Fibroblast of the conjunctiva (primary cell): ENCODE measurements at regions not wholly inside any gene's neighbourhood (a gene's known extent, or its start where the extent isn't known, plus 50 kb on each side); places are given as distances from the start of the nearest gene placed in this dataset.

Experiments used
- DNase-seq: peaks from one replicate; pipeline ENCODE4 v3.0.0-alpha.2; 2010; ENCODE audit warnings: low read depth

DNA sequence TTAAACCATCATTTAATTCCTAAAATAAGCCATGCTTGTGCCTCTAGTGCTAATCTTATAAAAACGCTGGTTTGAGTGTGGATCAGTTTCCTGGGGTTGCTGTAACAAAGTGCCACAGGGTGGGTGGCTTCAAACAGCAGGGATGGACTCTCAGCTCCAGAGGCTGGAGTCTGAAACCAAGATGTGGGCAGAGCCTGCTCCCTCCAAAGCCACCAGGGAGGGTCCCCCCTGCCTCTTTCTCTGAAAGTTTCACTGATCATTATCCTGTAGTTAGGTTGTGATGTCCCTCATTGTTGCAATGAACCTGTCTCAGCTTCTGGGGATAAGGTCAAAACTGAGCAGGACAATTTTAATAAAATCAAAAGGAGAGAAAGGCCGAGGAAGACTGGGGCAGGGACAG is 251.9 kb upstream of the TCERG1L start:
- no peak for DNase-seq

DNA sequence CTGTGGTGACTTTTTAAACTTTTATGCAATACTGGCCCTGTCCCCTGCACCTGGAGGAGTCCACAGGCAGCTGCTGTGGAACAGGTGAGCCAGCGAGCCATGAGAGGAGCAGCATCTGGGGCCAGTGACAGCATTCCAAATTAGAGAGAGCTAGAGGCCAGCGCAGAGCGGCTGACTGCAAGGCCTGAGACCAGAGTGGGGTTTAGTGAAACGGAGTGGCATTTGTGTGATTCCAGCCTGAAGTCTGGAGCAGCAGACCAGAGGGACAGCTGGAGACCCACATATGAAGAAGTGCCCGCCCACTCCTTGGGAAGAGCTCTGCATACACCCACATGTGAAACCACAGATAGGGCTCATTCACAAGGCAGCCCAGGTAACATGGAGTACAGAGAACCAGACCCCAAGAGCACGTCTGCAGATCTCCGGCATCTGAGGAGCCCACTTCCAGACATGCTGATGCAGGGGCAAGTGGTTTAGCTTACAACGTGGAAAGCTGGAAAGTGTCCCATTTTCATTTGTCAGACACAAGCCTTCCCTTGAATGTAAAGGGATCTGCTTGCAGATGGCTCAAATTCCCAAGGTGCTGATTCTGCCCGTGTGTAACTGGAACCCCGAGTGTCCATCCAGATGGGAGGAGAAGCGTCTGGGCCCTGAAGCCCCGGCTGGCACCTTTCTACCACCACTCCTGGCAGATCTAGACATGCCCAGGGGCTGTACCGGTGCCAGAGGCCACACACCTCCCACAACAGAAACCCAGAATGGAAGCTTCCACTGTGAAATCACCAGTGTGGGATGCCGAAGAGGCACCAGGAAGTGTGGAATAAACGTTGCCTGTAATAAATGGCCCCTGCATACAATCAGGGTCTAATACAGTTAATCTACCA is 256.0 kb upstream of the TCERG1L start:
- no peak for DNase-seq

DNA sequence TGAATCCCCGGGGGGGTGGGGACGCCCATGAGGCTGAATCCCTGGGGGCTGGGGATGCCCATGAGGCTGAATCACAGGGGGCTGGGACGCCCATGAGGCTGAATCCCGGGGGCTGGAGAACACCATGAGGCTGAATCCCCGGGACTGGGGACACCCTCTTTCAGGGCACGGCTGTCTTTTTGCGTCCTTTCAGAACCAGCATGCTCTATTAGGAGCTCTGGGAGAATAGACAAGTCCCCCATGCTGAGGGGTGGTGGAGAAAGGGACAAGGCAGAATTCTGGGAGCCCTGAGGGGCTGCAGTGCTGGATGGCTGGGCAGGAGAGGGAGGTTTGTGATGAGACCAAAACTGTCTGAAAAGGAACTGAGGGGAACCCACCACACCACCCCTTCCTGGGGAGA is 257.3 kb upstream of the TCERG1L start:
- no peak for DNase-seq

DNA sequence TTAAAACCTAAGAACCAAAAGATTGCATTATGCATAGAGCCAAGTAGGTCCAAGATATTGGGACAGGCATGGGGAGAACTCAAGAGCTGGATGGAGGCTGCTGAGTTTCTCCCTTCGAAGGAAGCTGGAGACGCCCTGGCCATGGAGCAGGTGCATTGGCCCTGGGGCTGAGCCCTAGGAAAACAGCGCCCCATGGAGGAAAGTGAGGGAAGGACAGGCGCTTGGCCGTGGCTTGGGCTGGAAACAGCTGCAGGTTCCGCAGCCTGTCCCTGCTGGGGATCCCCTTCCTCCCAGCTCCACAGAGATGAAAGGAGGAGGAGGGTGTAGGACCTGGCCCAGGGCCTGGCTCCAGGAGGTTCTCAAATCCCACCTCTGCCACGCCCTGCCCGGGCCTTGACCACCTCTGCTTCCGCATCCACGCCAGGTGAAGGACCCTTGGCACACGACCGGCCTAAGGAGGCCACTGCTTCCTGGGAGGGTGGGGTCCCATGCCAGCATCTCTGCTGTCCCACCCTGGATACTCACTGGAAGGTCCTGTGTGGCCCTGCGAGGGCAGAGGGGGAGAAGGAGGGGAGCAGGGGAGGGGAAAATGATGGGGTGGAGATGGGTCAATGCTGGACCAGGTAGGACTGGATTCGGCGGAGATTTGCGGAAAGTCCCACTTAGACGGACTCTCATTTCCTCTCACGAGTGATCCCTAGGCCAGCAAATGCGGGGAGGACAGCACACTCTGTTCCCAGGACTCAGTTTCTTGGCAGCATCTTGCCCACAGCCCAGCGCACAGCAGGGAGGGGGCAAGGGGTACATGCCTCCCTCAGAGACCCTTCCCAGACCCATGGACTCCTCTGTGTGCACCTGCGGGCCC is 258.6 kb upstream of the TCERG1L start:
- DNase-seq: no peak

DNA sequence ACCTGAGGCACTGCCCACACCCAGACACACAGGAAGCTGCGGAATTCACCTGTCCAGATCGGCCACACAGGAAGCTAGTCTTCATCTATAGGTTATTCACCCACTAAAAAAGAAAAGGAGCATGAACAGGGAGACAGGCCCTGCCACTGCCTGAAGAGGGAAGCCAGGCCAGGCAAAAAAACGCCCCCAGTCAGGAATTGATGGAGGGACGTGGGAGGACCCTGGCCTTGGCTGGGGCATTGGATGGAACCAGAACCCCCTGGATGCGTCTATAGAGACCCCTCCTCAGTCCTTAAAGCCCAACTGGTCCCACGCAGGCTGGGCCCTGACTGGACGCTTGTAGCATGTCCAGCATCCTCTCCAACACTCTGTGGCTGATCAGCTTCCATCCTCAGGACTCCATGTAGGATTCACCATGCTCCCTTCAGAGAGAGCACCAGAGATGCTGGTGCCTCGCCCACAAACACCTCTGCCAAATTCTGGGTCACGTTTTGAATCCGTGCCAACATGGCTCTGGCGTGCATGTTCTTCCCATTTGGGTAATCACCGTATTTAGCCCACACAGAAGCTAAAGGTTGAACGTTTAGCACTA is 259.3 kb upstream of the TCERG1L start:
- no peak for DNase-seq

DNA sequence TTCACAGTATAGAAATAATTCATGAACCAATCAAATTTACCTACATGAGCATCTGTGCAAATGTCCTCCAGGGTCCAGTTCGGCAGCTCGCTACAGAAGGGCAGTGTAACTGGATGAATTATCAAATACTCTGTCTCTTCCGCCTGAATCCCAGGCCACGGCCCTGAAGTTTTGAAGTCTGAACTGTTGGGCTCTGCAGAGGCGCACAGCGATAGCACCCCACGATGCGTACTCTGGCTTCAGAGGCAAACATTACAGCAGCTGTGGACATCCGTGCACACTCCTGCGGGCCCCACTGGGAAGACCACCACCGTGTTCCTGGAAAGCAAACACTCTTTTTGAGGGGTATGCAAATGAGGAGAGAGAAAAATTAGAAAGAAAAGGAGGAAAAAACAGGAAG is 259.8 kb upstream of the TCERG1L start:
- no peak for DNase-seq

DNA sequence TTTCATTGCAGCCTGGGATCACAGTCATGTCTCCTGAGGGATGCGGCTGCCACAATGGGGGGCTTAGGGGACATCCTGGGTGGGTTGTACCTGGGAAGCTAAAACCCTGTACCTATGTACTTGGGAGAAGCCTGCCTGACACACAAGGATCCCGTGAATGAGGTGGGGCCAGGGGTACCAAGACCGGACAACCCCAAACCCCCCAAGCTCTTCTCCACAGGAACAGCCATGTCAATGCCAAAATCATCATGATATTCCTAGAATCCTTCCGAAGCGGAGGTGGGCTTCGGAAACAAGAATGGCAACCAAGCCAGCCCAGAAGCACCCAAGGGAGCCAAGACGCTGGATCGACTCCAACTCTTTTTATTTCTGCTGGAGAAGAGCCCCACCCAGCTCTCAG is 260.3 kb upstream of the TCERG1L start:
- no peak for DNase-seq

DNA sequence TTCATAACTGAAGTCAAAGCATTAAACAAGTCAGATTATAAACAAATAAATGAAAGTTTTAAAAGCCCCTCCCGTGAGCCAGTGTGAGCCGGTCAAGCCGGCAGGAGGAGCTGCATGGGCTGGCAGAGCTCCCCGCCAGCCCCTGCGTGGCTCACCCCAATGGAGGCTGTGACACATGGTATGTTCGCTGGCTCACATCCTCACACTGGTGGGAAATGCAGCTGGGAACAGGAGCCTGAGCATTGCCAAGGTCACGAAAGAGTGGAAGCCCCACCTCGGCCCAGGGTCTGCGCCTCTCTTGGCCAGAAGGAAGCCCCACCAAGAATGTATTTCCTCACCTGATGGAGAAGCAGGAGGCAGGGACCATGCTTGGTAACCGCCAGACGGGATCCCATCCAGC is 261.7 kb upstream of the TCERG1L start:
- no peak for DNase-seq

DNA sequence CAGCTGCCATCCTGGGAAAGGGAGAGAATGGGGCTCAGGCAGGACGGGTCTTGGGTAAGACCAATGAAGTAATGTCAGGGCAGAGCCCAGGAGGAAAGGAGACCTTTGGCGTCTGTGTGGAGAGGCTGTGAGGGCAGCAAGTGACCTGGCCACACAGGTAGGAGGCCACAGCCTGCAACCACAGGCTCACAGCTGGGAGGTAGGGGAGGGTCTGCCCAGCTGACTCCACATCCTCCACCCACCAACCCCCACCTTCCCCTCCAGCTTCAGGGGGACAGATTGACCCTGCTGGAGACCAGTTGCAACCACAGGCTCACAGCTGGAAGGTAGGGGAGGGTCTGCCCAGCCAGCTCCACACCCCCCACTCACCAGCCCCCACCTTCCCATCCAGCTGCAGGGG is 262.2 kb upstream of the TCERG1L start:
- DNase-seq: no peak

DNA sequence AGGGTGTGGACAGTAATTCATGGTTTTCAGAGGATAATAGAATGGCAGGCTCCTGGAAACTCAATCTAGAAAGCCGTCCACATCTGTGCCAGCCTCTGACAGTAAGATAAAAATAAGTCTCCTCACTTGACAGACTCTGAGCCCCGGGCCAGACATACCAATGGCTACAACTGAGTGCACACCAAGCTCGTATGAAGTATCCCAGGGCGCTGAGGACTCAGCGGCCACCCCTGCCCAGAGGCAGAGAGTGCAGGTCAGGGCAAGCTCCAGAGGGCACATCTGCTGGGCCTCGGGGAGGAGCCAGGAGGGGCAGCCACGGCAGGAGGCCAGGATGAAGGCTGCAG is 262.8 kb upstream of the TCERG1L start:
- DNase-seq: no peak

DNA sequence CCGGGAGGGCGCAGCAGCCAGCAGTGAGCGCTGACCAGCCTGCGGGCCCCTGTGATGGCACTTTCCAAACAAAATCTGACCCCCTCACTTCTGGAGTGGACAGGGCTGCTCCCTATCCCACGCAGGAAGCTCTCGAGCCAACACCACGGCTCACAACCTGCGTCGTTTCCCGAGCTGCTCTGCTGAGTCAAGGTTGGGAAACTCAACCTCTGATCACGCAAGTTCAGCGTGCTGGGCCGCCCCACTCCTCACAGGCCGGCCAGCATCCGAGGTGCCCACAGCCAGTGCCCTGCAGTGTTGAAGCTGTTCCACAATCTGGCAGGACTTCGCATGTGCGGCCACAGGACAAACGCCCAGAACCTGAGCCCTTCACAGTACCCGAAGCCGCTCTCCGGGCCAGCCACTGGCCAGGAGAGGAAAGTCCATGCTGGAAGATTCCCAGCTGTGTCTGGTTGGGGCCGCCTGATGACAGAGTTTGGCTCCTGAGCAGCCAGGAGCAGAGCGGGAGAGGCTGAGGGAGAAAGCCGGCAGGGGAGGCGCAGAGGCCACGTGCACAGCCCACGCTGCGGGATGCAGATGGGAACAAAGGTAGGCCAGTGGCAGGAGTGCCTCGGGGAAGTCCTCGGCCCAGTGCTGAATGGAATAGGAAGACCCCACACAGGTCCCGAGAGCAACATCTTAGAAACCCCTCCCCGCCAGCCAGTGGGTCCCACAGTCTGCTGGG is 263.3 kb upstream of the TCERG1L start:
- no peak for DNase-seq

DNA sequence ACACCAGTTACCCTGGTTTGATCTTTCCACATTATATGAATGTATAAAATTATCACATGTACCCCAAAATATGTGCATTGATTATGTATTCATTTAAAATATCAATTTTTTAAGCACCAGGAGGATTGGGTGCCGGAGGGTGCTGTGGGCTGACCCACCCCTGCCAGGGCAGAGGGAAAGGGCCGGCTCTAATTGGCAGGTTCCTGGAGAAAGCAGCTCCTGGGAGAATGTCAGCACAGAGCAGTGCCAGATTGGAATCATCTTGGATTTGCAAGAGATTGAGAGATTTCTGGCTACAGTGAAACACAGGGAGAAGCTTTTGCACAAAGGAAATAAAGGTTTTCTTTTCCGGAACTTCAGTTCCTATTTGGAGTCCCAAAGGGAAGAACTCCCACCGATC is 264.4 kb upstream of the TCERG1L start:
- DNase-seq: no peak

DNA sequence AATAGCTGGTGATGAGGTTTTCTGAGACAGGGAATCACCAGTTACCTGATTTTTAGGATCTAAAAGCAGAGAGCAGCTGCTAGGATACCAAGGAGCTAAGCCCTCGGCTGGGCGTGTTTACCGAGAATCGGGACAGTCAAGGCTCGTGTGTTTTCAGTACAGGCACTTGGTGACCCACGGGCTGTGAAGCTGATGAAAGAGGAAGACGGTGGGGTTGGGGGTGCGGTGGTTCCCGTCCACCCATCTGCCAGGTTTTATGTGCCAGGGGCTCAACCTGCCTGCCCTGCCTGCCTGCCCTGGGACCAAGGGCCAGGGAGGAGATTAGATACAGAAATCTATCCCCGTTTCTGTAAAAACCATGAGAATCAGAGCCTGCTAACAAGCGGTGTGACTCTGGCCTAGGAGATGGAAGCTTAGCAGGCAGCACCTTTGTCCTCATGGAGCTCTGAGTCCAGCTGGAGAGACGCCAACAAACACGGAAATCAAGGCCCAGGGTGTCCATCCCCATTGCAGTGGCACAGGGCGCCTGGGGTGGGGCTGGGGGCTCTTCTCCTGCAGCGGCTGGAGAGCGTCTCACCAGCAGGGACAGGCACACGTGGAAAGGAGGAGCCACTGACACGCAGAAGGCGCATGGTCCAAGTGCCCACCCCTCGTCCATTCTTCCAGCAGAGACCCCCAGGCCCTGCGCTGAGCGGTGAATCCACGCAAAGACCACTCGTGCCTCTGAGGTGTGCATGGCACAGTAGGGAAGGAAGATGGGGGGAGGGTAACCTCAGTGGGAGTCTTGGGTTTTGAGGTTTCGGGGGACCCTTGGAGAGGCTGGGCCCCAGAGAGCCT is 265.0 kb upstream of the TCERG1L start:
- DNase-seq: no peak

DNA sequence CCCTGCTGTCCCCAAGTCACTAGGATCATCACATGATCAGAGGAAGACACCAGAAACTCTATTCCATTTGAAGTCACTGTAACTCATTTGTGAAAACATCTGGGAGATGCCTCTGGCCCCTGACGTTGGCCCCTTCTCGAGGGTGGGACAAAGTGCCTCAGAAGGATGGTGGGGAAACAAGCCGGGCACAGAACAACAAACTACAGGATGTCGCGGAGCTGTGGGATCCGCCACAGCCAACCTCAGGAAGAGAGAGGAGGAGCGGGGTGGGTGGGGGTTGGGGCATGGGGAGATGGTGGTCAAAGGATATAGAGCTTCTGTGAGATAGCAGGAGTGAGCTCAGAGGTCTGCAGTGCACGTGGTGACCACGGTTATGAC is 265.6 kb upstream of the TCERG1L start:
- DNase-seq: no peak

DNA sequence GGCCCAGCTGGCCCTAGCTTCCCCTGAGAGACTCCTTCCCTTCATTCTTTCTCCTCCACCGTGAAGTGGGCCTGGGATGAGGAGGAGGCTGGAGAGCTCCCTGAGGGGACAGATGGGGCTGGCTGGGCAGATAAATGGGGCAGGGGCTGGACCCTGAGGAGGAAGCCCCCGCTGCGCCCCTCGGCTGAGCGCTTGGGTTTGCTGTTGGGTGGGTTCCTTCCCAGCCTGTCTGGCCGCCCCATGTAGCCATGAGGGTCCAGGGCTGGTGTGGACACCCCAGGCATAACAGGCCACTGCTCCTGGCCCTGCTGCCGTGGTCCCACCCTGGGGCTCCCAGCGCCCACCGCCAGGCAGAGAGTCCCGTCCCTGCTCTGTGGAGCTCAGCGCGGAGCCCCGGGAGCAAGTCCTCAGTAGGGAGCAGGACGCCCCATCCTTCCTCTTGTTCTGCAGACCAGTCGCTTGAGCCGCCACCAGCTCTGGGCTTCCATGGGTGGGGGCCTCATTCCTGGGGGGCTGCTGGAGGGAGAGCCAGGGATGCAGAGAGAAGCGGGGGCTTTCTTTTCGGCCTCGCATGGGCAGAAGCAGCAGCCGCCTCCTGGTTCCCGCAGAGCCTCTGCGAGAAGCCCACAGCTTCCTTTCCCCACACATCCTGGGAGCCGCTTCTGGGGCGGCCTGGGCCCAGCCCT is 266.4 kb upstream of the TCERG1L start:
- DNase-seq: no peak

DNA sequence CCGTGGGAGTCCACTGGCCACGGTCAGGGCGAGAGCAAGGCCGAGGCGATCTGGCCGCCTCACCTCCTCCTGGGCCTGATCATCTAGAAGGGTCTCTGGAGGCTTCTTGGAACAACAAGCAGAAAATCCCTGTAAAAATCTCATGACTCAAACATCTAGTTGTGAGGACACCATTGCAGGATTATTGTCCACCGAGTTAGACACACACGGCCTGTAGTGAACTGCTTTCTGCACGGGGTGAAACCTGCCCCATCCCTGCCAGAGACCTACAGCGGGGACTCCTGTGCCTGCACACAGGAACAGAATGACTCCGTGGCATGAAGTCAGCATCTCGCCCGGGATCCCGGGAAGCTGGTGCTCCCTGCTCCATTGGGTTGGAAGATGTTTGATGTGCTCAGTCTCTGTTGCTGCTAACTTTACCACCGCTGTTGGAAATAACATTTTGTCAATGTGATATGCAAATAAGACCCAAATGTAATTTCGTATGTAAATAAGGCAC is 267.0 kb upstream of the TCERG1L start:
- DNase-seq: no peak

DNA sequence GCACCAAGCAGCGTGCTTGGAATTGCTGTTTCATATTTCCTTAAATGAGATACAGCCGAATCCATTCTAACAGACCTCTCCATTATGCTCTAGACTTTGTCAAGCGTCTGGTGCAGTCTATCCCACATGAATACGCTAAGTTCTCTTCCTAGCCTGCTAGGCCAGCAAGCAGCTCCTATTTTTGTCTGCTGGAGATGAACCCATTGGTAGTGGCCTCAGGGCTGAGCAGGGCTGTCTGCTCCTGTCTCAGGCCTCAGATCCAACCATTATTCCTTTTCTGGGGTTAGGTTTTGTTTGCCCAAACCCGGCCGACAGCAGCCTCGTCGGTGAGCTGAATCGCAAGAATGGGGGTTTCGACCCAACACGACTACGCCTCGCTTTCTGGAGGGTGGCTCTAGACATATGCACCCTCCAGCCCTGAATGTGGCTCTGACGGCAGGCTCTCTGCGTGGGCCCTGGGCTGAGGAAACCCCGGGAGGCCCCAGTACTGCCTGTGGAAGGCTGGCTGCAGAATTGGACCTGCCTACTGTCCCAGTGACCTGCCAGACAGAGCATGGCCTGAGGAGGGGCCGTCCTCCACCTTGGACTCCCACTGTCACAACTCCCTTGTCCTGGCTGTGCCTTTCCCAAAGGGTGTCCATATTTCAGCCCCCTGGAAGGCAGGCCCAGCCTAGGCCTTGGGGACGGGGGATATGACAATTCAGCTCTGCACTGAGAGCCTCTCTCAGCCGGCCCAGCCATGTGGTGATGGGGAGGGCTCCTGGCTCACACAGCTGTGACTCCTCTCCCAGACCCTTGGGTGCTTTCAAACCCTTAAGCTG is 267.9 kb upstream of the TCERG1L start:
- no peak for DNase-seq

DNA sequence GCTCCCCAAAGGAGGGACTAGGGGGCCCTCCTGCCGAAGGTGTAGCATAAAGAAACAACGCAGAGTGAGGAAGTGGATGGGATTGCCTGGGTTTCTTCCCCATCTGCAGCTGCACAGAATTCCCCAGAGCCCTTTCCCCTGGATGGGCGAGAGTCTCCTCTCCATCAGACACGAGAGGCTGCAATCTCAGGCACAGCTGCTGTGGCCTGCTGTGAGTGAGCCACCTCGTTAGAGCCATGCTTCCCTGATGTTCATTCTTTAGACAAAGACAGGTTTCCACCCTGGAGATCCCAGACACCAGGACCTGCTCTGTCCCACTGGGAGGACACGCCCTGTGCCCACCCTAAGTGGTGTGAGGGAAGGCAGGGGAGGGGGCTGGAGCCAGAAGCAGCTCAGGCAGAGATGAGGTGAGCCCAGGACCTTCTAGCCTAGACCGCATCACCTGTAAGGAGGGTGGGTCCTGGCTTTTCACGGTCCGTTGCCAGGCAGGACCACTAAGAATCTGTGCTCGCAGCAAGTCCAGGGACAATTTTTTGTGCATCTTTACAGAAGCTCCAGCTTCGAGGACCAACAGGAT is 268.6 kb upstream of the TCERG1L start:
- no peak for DNase-seq

DNA sequence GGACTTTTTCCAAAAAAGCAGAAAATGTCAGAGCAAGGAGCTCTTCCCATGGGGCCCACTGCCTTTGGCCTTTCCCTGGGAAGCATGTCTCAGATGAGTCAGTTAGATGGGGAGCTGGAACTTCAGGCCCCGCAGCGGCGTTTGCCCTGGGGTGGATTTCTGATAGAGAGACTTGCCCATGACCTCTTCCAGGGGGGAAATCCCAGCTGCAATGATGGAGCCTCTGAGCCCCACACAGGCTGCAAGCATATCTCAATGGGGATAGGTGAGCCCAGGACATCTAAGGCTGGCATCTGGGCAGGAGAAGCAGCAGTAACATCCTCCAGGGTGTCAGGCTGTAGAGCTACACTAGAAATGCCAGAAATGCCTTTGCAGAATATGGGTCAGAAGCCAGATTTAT is 269.2 kb upstream of the TCERG1L start:
- DNase-seq: no peak
